Mesendoderm (in vitro differentiated cells): ENCODE measurements at regions not wholly inside any gene's neighbourhood (a gene's known extent, or its start where the extent isn't known, plus 50 kb on each side); places are given as distances from the start of the nearest gene placed in this dataset.

ENCODE experiments used
- DNase-seq: peaks from one replicate; pipeline ENCODE4 v3.0.0; 2013
- H2AK5ac ChIP-seq: 2 replicates; pipeline ENCODE4 v1.6.1; 2013; ENCODE audit warnings: low read length, inconsistent platforms
- H2BK120ac ChIP-seq: 2 replicates; pipeline ENCODE4 v1.6.1; 2013; ENCODE audit warnings: low read depth, mild to moderate bottlenecking, low read length, moderate library complexity, mixed read lengths
- H2BK15ac ChIP-seq: replicated peaks from 2 replicates; pipeline ENCODE4 v1.6.1; 2013; ENCODE audit warnings: low read depth, mild to moderate bottlenecking, moderate library complexity
- H2BK5ac ChIP-seq: 2 replicates; pipeline ENCODE4 v1.6.1; 2013; ENCODE audit warnings: low read length, inconsistent platforms
- H3K18ac ChIP-seq: 2 replicates; pipeline ENCODE4 v1.6.1; 2013; ENCODE audit warnings: mild to moderate bottlenecking, low read length, mixed read lengths
- H3K23ac ChIP-seq: one replicate; pipeline ENCODE4 v1.6.1; 2013; ENCODE audit warnings: low read length
- H3K27ac ChIP-seq: 2 replicates; pipeline ENCODE4 v1.5.1; 2013; ENCODE audit warnings: low read depth, mild to moderate bottlenecking, inconsistent platforms, low read length, moderate library complexity
- H3K27me3 ChIP-seq: 2 replicates; pipeline ENCODE4 v1.6.1; 2013; ENCODE audit warnings: low read length, control low read depth, mild to moderate bottlenecking, inconsistent platforms; ENCODE audit not compliant: insufficient read depth, poor library complexity
- H3K36me3 ChIP-seq: 2 replicates; pipeline ENCODE4 v1.6.1; 2013; ENCODE audit warnings: low read length, inconsistent platforms; ENCODE audit not compliant: control insufficient read depth, insufficient read depth
- H3K4ac ChIP-seq: one replicate; pipeline ENCODE4 v1.6.1; 2013; ENCODE audit warnings: low read depth, mild to moderate bottlenecking, low read length, moderate library complexity
- H3K4me1 ChIP-seq: 2 replicates; pipeline ENCODE4 v1.6.1; 2013; ENCODE audit warnings: low read depth, low read length, inconsistent platforms; ENCODE audit not compliant: control insufficient read depth
- H3K4me2 ChIP-seq: 2 replicates; pipeline ENCODE4 v1.6.1; 2013; ENCODE audit warnings: low read length
- H3K4me3 ChIP-seq: 2 replicates; pipeline ENCODE4 v1.5.1; 2013; ENCODE audit warnings: mild to moderate bottlenecking, low read length
- H3K56ac ChIP-seq: one replicate; pipeline ENCODE4 v1.6.1; 2013; ENCODE audit warnings: low read length
- H3K79me1 ChIP-seq: 2 replicates; pipeline ENCODE4 v1.6.1; 2013; ENCODE audit warnings: low read length, inconsistent platforms
- H3K79me2 ChIP-seq: 2 replicates; pipeline ENCODE4 v1.6.1; 2013; ENCODE audit warnings: mild to moderate bottlenecking, low read length; ENCODE audit not compliant: control insufficient read depth, insufficient read depth
- H3K9ac ChIP-seq: 2 replicates; pipeline ENCODE4 v1.6.1; 2013; ENCODE audit warnings: low read length, inconsistent platforms
- H4K5ac ChIP-seq: one replicate; pipeline ENCODE4 v1.6.1; 2013; ENCODE audit warnings: low read length
- H4K8ac ChIP-seq: one replicate; pipeline ENCODE4 v1.6.1; 2013; ENCODE audit warnings: low read depth, mild to moderate bottlenecking, control low read depth, low read length, moderate library complexity
- WGBS: extraction: QIAGEN DNeasy Blood & Tissue Kit; methylation state at CpG from one replicate; pipeline ENCODE4 v1.1.7; 2013; ENCODE audit warnings: low lambda C conversion rate, missing lambda C conversion rate; ENCODE audit not compliant: insufficient coverage; ENCODE audit errors: extremely low coverage; 5-methylcytosine and 5-hydroxymethylcytosine counted together

DNA sequence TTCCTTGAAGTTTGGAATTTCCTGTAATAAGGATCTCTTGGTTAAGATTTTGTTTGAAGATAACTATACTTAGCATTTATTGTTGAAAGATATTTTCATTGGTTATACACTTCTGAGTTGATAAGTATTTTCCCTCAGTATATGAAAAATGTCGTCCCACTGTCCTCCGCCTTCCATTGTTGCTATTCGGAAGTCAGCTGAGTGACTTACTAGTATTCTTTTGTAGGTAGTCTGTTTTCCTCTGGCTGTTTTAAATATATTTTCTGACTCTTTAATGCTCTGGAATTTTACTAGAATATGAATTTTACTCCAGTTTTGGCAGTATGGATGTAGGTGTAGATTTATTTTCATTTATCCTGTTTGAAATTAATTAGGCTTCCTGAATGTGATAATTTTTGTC lies 498.7 kb upstream of the NFIA start:
- no peaks in the 10 kb centered on the region for H3K79me2 ChIP-seq
- peak; percentile 18 for DNase-seq
- H2BK120ac ChIP-seq = no peak overlapping the region
- H3K18ac ChIP-seq = no peak overlapping the region
- no peaks in the 10 kb centered on the region for H3K79me1 ChIP-seq
- no peak overlapping the region for H3K4me2 ChIP-seq
- H3K36me3 ChIP-seq = no peaks in the 10 kb centered on the region
- H4K8ac ChIP-seq = no peak overlapping the region
- no peak overlapping the region for H3K4ac ChIP-seq
- H3K4me1 ChIP-seq = no peaks in the 10 kb centered on the region
- H4K5ac ChIP-seq = no peak overlapping the region
- no peak overlapping the region for H3K56ac ChIP-seq
- no peak overlapping the region for H2BK15ac ChIP-seq
- H2AK5ac ChIP-seq = no peak overlapping the region
- no CpG with 5 or more reads among the region's 3 CpGs for WGBS
- no peak overlapping the region for H3K23ac ChIP-seq
- H3K27ac ChIP-seq = no peak overlapping the region
- H3K27me3 ChIP-seq = no peaks in the 10 kb centered on the region
- H3K4me3 ChIP-seq = no peak overlapping the region
- H2BK5ac ChIP-seq = no peak overlapping the region
- H3K9ac ChIP-seq = no peak overlapping the region

GRCh38 chr1:60581455-60582220 lies 500.7 kb upstream of the NFIA start:
- H4K5ac ChIP-seq = no peak overlapping the region
- no peak overlapping the region for H3K27ac ChIP-seq
- no peaks in the 10 kb centered on the region for H3K79me1 ChIP-seq
- no peak overlapping the region for H4K8ac ChIP-seq
- H3K56ac ChIP-seq = no peak overlapping the region
- no peaks in the 10 kb centered on the region for H3K36me3 ChIP-seq
- H2BK120ac ChIP-seq = no peak overlapping the region
- no peak overlapping the region for H3K4me3 ChIP-seq
- no peaks in the 10 kb centered on the region for H3K27me3 ChIP-seq
- no peak overlapping the region for H3K9ac ChIP-seq
- no peak overlapping the region for H3K4me2 ChIP-seq
- no peak overlapping the region for H3K18ac ChIP-seq
- no peaks in the 10 kb centered on the region for H3K4me1 ChIP-seq
- no peak overlapping the region for H3K4ac ChIP-seq
- no peak overlapping the region for H2AK5ac ChIP-seq
- H3K23ac ChIP-seq = no peak overlapping the region
- no peak overlapping the region for H2BK5ac ChIP-seq
- no peaks in the 10 kb centered on the region for H3K79me2 ChIP-seq
- H2BK15ac ChIP-seq = no peak overlapping the region
- DNase-seq = no peak
- WGBS = no CpG with 5 or more reads among the region's 7 CpGs

DNA sequence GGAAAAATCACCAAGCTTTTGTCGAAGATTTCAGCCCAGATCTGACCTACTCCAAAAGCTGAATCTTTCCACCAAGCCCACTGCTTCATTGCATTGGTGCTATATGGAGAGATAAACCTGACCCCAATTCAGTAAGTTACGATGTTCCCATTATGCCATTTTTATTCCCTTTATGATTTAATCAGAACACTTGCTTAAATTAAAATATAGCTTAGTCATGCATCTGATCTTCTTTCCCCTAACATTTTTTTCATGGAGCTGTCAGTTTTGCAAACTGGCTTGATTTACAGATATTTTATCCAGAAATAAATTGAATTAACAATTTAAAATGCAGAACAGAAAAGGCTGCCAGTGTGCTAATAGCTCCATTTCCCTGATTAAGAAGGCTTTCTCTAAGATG lies 503.5 kb upstream of the C1orf87 start:
- Histone ChIP-seq H3K9ac (no peak overlapping the region), H3K27me3 (no peaks in the 10 kb centered on the region), H2BK5ac (no peak overlapping the region), H3K4ac (no peak overlapping the region), H2BK120ac (no peak overlapping the region), H3K18ac (no peak overlapping the region), H3K4me1 (no peaks in the 10 kb centered on the region), H3K4me2 (no peak overlapping the region), H3K56ac (no peak overlapping the region), H2BK15ac (no peak overlapping the region), H3K23ac (no peak overlapping the region), H3K36me3 (no peaks in the 10 kb centered on the region), H3K4me3 (no peak overlapping the region), H3K79me1 (no peaks in the 10 kb centered on the region), H3K27ac (no peak overlapping the region), H4K8ac (no peak overlapping the region), H3K79me2 (no peaks in the 10 kb centered on the region), H2AK5ac (no peak overlapping the region), H4K5ac (no peak overlapping the region)
- WGBS = no CpG with 5 or more reads among the region's 2 CpGs
- no peak for DNase-seq

DNA sequence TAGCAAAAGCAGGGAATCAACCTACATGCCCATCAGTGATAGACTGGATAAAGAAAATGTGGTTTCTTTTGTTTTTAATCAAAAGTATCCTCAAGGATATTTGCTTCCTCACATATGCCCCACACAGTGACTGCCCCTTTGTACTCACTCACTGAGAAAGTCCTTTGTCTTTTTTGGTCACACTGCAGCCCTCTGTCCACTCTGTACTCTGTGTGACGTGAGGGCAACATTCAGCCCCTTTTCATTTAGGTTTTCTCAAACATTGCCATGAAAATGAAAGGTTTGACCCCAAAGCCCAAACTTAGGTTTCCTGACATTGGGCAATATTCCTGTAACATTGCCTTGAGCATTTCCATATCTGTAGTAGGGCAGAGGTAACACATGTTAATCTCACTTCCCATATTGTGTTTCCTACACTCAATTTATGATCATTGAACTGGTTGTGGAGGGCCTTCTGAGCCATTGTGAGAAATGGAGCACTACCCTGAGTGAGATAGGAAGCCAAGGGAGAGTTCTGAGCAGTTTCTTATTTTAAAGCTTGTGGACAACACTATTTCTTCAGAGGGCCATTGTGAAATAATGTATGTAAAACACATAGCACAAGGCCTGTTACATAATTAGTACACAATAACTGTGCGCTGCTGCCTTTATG lies 501.9 kb upstream of the C1orf87 start:
- Histone ChIP-seq H3K56ac (no peak overlapping the region), H3K79me2 (no peaks in the 10 kb centered on the region), H3K9ac (no peak overlapping the region), H3K4me1 (no peaks in the 10 kb centered on the region), H2AK5ac (no peak overlapping the region), H3K23ac (no peak overlapping the region), H4K5ac (no peak overlapping the region), H4K8ac (no peak overlapping the region), H3K27ac (no peak overlapping the region), H3K4me3 (no peak overlapping the region), H3K36me3 (no peaks in the 10 kb centered on the region), H3K79me1 (no peaks in the 10 kb centered on the region), H3K4ac (no peak overlapping the region), H3K18ac (no peak overlapping the region), H3K27me3 (no peaks in the 10 kb centered on the region), H2BK15ac (no peak overlapping the region), H2BK120ac (no peak overlapping the region), H3K4me2 (no peak overlapping the region), H2BK5ac (no peak overlapping the region)
- DNase-seq = no peak
- WGBS = no CpG with 5 or more reads among the region's 2 CpGs

DNA sequence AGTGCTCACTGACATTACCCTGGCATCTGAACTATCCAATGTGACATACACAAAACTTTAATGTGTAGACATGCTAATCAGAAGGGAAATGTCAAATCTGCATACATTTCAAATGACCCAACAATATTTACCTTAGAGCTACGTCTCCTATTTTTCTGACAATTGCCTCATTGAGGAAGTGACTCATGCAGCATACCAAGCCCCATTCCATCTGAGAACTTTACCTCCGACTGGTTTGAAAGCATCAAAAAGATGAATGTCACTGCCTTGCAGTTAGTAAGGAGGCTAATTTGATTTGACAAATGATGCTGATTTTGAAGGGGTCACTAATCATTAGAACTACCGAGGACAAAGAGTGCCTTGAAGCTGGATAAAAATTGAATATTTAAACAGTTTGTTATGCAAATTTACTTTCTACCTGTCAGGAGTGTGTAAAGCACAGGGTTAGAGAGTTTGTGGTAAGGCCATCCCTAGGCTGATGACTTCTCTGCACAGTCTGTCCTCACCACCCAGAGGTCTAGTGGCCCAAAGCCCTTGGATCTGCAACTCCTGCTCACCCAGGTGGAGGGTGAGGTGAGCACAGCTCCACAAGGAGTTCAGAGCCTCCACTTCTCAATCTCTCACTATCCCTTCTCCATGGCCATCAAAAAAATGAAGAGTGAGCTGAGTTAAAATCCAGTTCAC lies 500.3 kb upstream of the C1orf87 start:
- H3K4me2 ChIP-seq = no peak overlapping the region
- peak overlapping the region; percentile 70 for H3K4ac ChIP-seq
- H3K27me3 ChIP-seq = no peaks in the 10 kb centered on the region
- H3K79me1 ChIP-seq = no peaks in the 10 kb centered on the region
- H3K27ac ChIP-seq = no peak overlapping the region
- H2BK5ac ChIP-seq = no peak overlapping the region
- H3K56ac ChIP-seq = no peak overlapping the region
- H2BK120ac ChIP-seq = no peak overlapping the region
- peak overlapping the region; percentile 64 for H3K18ac ChIP-seq
- H4K5ac ChIP-seq = no peak overlapping the region
- no peak overlapping the region for H4K8ac ChIP-seq
- H3K9ac ChIP-seq = no peak overlapping the region
- no peak overlapping the region for H2BK15ac ChIP-seq
- DNase-seq = peak; percentile 78
- no CpG with 5 or more reads among the region's 3 CpGs for WGBS
- no peaks in the 10 kb centered on the region for H3K36me3 ChIP-seq
- H3K4me1 ChIP-seq = no peaks in the 10 kb centered on the region
- H3K4me3 ChIP-seq = no peak overlapping the region
- no peak overlapping the region for H3K23ac ChIP-seq
- no peak overlapping the region for H2AK5ac ChIP-seq
- H3K79me2 ChIP-seq = no peaks in the 10 kb centered on the region
